K562 (cell line): ENCODE measurements at regions not wholly inside any gene's neighbourhood (a gene's known extent, or its start where the extent isn't known, plus 50 kb on each side); places are given as distances from the start of the nearest gene placed in this dataset.

Source experiments
- CREM ChIP-seq: IDR thresholded peaks from 2 replicates; pipeline ENCODE4 v1.6.1; 2014; ENCODE audit warnings: antibody characterized with exemption, low read depth
- L3MBTL2 ChIP-seq: fragments of 450-650 bp; IDR thresholded peaks from 2 replicates; pipeline ENCODE4 v1.6.1; 2016; ENCODE audit warnings: mild to moderate bottlenecking, moderate library complexity
- NONO ChIP-seq, 2 experiments: fragments of 200-400 bp in 1 of 2; fragments of 450-650 bp in 1 of 2; formaldehyde crosslinking in 1 of 2; IDR thresholded peaks; 2 replicates each; pipeline ENCODE4 v1.6.1; 2017; ENCODE audit warnings: low read depth in 2 of 2, mild to moderate bottlenecking in 2 of 2, moderate library complexity in 2 of 2, low read length in 1 of 2
- POLR2AphosphoS5 ChIP-seq: IDR thresholded peaks from 2 replicates; pipeline ENCODE4 v1.6.1; 2011; ENCODE audit warnings: mild to moderate bottlenecking, low read depth, low read length, moderate library complexity; ENCODE audit not compliant: control insufficient read depth, insufficient read depth
- SETDB1 ChIP-seq: IDR thresholded peaks from one replicate; pipeline ENCODE4 v1.6.1; 2012; ENCODE audit warnings: low read length, control low read depth, inconsistent platforms
- SIN3A ChIP-seq, 2 experiments: fragments of 150-350 bp in 1 of 2; IDR thresholded peaks; 2 replicates each; pipeline ENCODE4 v1.6.1; 2011 to 2016; ENCODE audit warnings: borderline replicate concordance in 2 of 2, low read depth in 2 of 2, low read length in 2 of 2, mild to moderate bottlenecking in 2 of 2, moderate library complexity in 2 of 2; ENCODE audit not compliant: control insufficient read depth in 1 of 2
- TAF7 ChIP-seq: fragments of 450-650 bp; IDR thresholded peaks from 2 replicates; pipeline ENCODE4 v1.6.1; 2016; ENCODE audit warnings: missing genetic modification characterization, missing compliant biosample characterization
- YY1 ChIP-seq, 3 experiments: IDR thresholded peaks; 2 replicates each; pipeline ENCODE4 v1.6.1; 2011; ENCODE audit warnings: low read length in 2 of 3, mild to moderate bottlenecking in 2 of 3, moderate library complexity in 2 of 3, borderline replicate concordance in 1 of 3, control low read depth in 1 of 3, low read depth in 1 of 3; ENCODE audit not compliant: insufficient read depth in 3 of 3, insufficient replicate concordance in 2 of 3, control insufficient read depth in 1 of 3, insufficient read length in 1 of 3; ENCODE audit errors: extremely low read depth in 1 of 3
- ZBED1 ChIP-seq: IDR thresholded peaks from 2 replicates; pipeline ENCODE4 v1.6.1; 2014
- ZNF445 ChIP-seq: fragments of 250-450 bp; sonication (Bioruptor Pico); IDR thresholded peaks from 2 replicates; pipeline ENCODE4 v1.4.0; 2020; ENCODE audit warnings: low read depth, mild to moderate bottlenecking, moderate library complexity
- TF ChIP-seq, protein P1 (sequence below): fragments of 250-450 bp; sonication (Bioruptor Pico); IDR thresholded peaks from 2 replicates; pipeline ENCODE4 v1.4.0; 2020
- TF ChIP-seq, protein P2 (sequence below), 3 experiments: IDR thresholded peaks in 2 of 3; conservative IDR thresholded peaks in 1 of 3; 2 replicates each; pipeline ENCODE4 v1.5.1; 2011 to 2012; ENCODE audit warnings: low read length in 3 of 3, mild to moderate bottlenecking in 3 of 3, control low read depth in 2 of 3, improper control_type of control experiment in 1 of 3, inconsistent platforms in 1 of 3, low read depth in 1 of 3, mixed read lengths in 1 of 3, moderate library complexity in 1 of 3; ENCODE audit not compliant: insufficient read depth in 2 of 3
- TF ChIP-seq, protein P3 (sequence below): sonication (generic); formaldehyde crosslinking; IDR thresholded peaks from 2 replicates; pipeline ENCODE4 v1.4.0; 2020; ENCODE audit warnings: mild to moderate bottlenecking, missing genetic modification reagents
- TF ChIP-seq, protein P4 (sequence below): sonication (generic); formaldehyde crosslinking; IDR thresholded peaks from 2 replicates; pipeline ENCODE4 v1.5.0; 2020; ENCODE audit warnings: missing genetic modification reagents

DNA sequence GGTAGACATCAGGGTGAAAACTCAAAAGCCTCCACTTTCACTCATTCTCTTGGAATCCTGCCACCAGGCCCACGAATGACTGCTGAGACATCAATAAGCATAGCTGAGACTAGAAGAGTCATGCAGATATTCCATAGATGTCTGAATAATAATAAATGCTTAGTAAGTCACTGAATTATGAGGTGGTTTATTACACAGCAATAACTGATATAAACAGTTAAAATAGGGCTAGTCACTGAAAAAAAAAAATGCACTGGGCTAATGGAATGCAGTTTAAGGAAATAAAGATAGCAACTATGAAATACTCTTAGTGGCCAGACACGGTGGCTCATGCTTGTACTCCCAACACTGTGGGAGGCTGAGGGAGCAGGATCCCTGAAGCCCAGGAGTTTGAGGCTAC, 262.8 kb upstream of the CDH6 start:
- TF ChIP-seq, protein P1, sequence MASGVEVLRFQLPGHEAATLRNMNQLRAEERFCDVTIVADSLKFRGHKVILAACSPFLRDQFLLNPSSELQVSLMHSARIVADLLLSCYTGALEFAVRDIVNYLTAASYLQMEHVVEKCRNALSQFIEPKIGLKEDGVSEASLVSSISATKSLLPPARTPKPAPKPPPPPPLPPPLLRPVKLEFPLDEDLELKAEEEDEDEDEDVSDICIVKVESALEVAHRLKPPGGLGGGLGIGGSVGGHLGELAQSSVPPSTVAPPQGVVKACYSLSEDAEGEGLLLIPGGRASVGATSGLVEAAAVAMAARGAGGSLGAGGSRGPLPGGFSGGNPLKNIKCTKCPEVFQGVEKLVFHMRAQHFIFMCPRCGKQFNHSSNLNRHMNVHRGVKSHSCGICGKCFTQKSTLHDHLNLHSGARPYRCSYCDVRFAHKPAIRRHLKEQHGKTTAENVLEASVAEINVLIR (CRISPR knock-in tag) = no peak
- TF ChIP-seq NONO (IDR thresholded peaks at IDR 0.05; ENCODE audit: low read depth in 2 of 2, low read length in 1 of 2) (no peak), SETDB1 (no peak), ZBED1 (no peak), TAF7 (tag) (no peak), L3MBTL2 (no peak), POLR2AphosphoS5 (no peak), SIN3A (IDR thresholded peaks at IDR 0.05; ENCODE audit: borderline replicate concordance in 2 of 2, control insufficient read depth in 1 of 2, low read depth in 2 of 2, low read length in 2 of 2) (no peak), YY1 (IDR thresholded peaks at IDR 0.05; ENCODE audit: borderline replicate concordance in 1 of 3, control insufficient read depth in 1 of 3, extremely low read depth in 1 of 3, insufficient read depth in 3 of 3, insufficient read length in 1 of 3, insufficient replicate concordance in 2 of 3, low read depth in 1 of 3, low read length in 2 of 3) (no peak), CREM (no peak), ZNF445 (CRISPR knock-in tag) (no peak)
- TF ChIP-seq, protein P2, sequence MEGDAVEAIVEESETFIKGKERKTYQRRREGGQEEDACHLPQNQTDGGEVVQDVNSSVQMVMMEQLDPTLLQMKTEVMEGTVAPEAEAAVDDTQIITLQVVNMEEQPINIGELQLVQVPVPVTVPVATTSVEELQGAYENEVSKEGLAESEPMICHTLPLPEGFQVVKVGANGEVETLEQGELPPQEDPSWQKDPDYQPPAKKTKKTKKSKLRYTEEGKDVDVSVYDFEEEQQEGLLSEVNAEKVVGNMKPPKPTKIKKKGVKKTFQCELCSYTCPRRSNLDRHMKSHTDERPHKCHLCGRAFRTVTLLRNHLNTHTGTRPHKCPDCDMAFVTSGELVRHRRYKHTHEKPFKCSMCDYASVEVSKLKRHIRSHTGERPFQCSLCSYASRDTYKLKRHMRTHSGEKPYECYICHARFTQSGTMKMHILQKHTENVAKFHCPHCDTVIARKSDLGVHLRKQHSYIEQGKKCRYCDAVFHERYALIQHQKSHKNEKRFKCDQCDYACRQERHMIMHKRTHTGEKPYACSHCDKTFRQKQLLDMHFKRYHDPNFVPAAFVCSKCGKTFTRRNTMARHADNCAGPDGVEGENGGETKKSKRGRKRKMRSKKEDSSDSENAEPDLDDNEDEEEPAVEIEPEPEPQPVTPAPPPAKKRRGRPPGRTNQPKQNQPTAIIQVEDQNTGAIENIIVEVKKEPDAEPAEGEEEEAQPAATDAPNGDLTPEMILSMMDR (IDR thresholded peaks at IDR 0.05 in 2 of 3, conservative IDR thresholded peaks at IDR 0.05 in 1 of 3; ENCODE audit: insufficient read depth in 2 of 3, low read depth in 1 of 3, low read length in 3 of 3) = no peak
- TF ChIP-seq, protein P3, sequence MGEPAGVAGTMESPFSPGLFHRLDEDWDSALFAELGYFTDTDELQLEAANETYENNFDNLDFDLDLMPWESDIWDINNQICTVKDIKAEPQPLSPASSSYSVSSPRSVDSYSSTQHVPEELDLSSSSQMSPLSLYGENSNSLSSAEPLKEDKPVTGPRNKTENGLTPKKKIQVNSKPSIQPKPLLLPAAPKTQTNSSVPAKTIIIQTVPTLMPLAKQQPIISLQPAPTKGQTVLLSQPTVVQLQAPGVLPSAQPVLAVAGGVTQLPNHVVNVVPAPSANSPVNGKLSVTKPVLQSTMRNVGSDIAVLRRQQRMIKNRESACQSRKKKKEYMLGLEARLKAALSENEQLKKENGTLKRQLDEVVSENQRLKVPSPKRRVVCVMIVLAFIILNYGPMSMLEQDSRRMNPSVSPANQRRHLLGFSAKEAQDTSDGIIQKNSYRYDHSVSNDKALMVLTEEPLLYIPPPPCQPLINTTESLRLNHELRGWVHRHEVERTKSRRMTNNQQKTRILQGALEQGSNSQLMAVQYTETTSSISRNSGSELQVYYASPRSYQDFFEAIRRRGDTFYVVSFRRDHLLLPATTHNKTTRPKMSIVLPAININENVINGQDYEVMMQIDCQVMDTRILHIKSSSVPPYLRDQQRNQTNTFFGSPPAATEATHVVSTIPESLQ (CRISPR knock-in tag) = no peak
- TF ChIP-seq, protein P4, sequence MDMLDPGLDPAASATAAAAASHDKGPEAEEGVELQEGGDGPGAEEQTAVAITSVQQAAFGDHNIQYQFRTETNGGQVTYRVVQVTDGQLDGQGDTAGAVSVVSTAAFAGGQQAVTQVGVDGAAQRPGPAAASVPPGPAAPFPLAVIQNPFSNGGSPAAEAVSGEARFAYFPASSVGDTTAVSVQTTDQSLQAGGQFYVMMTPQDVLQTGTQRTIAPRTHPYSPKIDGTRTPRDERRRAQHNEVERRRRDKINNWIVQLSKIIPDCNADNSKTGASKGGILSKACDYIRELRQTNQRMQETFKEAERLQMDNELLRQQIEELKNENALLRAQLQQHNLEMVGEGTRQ (CRISPR knock-in tag) = no peak
